ENCODE measurements at regions not wholly inside any gene's neighbourhood (a gene's known extent, or its start where the extent isn't known, plus 50 kb on each side); places are given as distances from the start of the nearest gene placed in this dataset.

DNA sequence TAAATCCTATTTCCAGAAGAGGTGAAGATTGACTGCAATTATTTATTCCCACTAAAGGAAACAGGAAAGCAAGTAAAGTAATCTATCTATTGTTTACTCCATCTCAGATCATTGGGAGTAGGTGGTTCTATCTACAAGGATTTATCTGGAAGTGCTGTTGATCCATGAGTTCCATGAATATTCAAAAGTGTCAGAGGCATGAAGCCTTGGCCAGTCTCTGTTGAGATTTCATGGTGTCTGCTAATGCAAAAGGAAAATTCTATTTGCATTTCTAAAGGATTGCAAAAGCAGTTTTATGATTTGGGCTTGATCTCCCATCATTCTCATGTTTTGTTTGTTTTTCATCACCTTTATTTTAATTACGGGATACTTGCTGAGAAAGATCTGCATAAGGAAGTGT lies 102.4 kb upstream of the ST6GAL2 start:
- Mint-ChIP-seq H3K36me3 (no peaks in the 10 kb centered on the region), H3K27me3 (ENCODE audit: low read depth in 3 of 3) (no peaks in the 10 kb centered on the region), H3K4me3 (no peak overlapping the region), H3K9me3 (peaks cover 0 to 7% (median 5%) of the 10 kb centered on the region in 7 donors), H3K4me1 (no peaks in the 10 kb centered on the region), H3K27ac (no peak overlapping the region)
- no CpG with 5 or more reads among the region's 1 CpG for WGBS (ENCODE audit: insufficient coverage)
- Histone ChIP-seq H3K27ac (ENCODE audit: low read depth in 1 of 2, low read length in 2 of 2) (no peak overlapping the region), H2AFZ (ENCODE audit: insufficient read depth, low read depth, low read length, poor library complexity, severe bottlenecking) (no peak overlapping the region), H3K36me3 (replicated peaks in 1 of 2; ENCODE audit: control insufficient read depth in 1 of 2, insufficient read depth in 2 of 2, low read length in 2 of 2) (no peaks in the 10 kb centered on the region), H3K9ac (ENCODE audit: insufficient read depth, low read length, poor library complexity, severe bottlenecking) (no peak overlapping the region), H4K20me1 (ENCODE audit: insufficient read depth, low read length) (no peaks in the 10 kb centered on the region), H3K4me1 (ENCODE audit: control insufficient read depth in 1 of 2, insufficient read depth in 2 of 2, low read length in 2 of 2) (no peaks in the 10 kb centered on the region), H3K4me2 (replicated peaks; ENCODE audit: extremely low read depth, low read length, poor library complexity, severe bottlenecking) (no peak overlapping the region), H3K27me3 (ENCODE audit: control insufficient read depth in 2 of 2, insufficient read depth in 2 of 2, low read length in 2 of 2) (no peaks in the 10 kb centered on the region), H3K9me3 (replicated peaks in 1 of 2; ENCODE audit: control insufficient read depth in 1 of 2, insufficient read depth in 1 of 2, low read length in 2 of 2) (peaks cover 0 to 3% of the 10 kb centered on the region in 2 donors), H3K79me2 (ENCODE audit: insufficient read depth, low read length) (no peaks in the 10 kb centered on the region), H3K4me3 (replicated peaks in 1 of 3; ENCODE audit: low read depth in 2 of 3, low read length in 3 of 3) (no peak overlapping the region)
- intact Hi-C loops (cut with micrococcal nuclease), result no loop called here
- DNase-seq, result no peak
- TF ChIP-seq CTCF (IDR thresholded peaks at IDR 0.05), result no peak

DNA sequence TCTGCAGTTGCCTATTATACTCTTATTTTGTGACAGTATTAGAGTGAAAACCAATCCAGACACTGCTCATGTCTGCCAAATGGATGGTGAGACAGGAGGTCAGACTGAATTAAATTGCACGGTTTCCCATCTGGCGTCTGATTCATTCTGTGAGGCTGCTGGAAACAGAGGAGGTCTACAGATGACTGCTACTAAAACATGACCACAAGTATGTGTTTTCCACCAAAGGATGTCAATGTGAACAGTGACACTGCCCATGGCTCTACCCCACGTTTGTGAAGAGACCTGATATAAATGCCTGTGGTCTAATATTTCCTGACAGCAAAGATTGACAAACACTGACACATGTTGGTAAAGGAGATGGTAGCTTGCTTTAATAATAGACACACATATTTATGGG lies 104.3 kb upstream of the ST6GAL2 start:
- Histone ChIP-seq H4K20me1 (ENCODE audit: insufficient read depth, low read length) (no peaks in the 10 kb centered on the region), H2AFZ (ENCODE audit: insufficient read depth, low read depth, low read length, poor library complexity, severe bottlenecking) (no peak overlapping the region), H3K4me2 (replicated peaks; ENCODE audit: extremely low read depth, low read length, poor library complexity, severe bottlenecking) (no peak overlapping the region), H3K9ac (ENCODE audit: insufficient read depth, low read length, poor library complexity, severe bottlenecking) (no peak overlapping the region), H3K4me1 (ENCODE audit: control insufficient read depth in 1 of 2, insufficient read depth in 2 of 2, low read length in 2 of 2) (no peaks in the 10 kb centered on the region), H3K4me3 (replicated peaks in 1 of 3; ENCODE audit: low read depth in 2 of 3, low read length in 3 of 3) (no peak overlapping the region), H3K79me2 (ENCODE audit: insufficient read depth, low read length) (no peaks in the 10 kb centered on the region), H3K27me3 (ENCODE audit: control insufficient read depth in 2 of 2, insufficient read depth in 2 of 2, low read length in 2 of 2) (no peaks in the 10 kb centered on the region), H3K27ac (ENCODE audit: low read depth in 1 of 2, low read length in 2 of 2) (no peak overlapping the region), H3K36me3 (replicated peaks in 1 of 2; ENCODE audit: control insufficient read depth in 1 of 2, insufficient read depth in 2 of 2, low read length in 2 of 2) (no peaks in the 10 kb centered on the region), H3K9me3 (replicated peaks in 1 of 2; ENCODE audit: control insufficient read depth in 1 of 2, insufficient read depth in 1 of 2, low read length in 2 of 2) (no peaks in the 10 kb centered on the region)
- H3K27ac Mint-ChIP-seq, result no peak overlapping the region
- no peaks in the 10 kb centered on the region for H3K4me1 Mint-ChIP-seq
- no peak for DNase-seq
- intact Hi-C loops (cut with micrococcal nuclease), result no loop called here
- no peaks in the 10 kb centered on the region for H3K27me3 Mint-ChIP-seq (ENCODE audit: low read depth in 3 of 3)
- no peaks in the 10 kb centered on the region for H3K36me3 Mint-ChIP-seq
- 50% methylated on average over 2 of the region's 3 CpGs for WGBS (ENCODE audit: insufficient coverage)
- TF ChIP-seq CTCF (IDR thresholded peaks at IDR 0.05), result no peak
- H3K4me3 Mint-ChIP-seq, result no peak overlapping the region
- peaks cover 2 to 9% (median 4%) of the 10 kb centered on the region in 7 donors for H3K9me3 Mint-ChIP-seq

All from CD14-positive monocyte (primary cell).